WTC11 (cell line): ENCODE measurements at regions not wholly inside any gene's neighbourhood (a gene's known extent, or its start where the extent isn't known, plus 50 kb on each side); places are given as distances from the start of the nearest gene placed in this dataset.

Experiments used
- ATAC-seq: fragments of 200-7000 bp; cut with Tn5 transposase; 2 replicates; pipeline ENCODE4 v1.10.0; 2021; ENCODE audit warnings: mild to moderate bottlenecking, moderate library complexity
- CTCF ChIA-PET: fragments of 300-600 bp; sonication (Branson Sonifier 250); formaldehyde crosslinking; loops from one replicate; lab custom pipeline; 2021; ENCODE audit warnings: antibody characterized with exemption; lab: Charles Lee
- POLR2A ChIA-PET: fragments of 350-600 bp; sonication (Branson Sonifier 250); formaldehyde crosslinking; loops from one replicate; lab custom pipeline; 2021; ENCODE audit warnings: antibody characterized with exemption; lab: Charles Lee
- DNase-seq: peaks from one replicate; pipeline ENCODE4 v3.0.0; 2021; ENCODE audit warnings: low spot score
- H3K27ac Mint-ChIP-seq: 2 replicates; pipeline ENCODE4 v1.8.0; 2021; ENCODE audit warnings: mixed read lengths
- H3K27me3 Mint-ChIP-seq: 2 replicates; pipeline ENCODE4 v1.8.0; 2021; ENCODE audit warnings: low read depth, mild to moderate bottlenecking, moderate library complexity, mixed read lengths
- H3K36me3 Mint-ChIP-seq: 2 replicates; pipeline ENCODE4 v1.8.0; 2021; ENCODE audit warnings: mixed read lengths
- H3K4me1 Mint-ChIP-seq: 2 replicates; pipeline ENCODE4 v1.8.0; 2022; ENCODE audit warnings: mixed read lengths
- H3K4me3 Mint-ChIP-seq: 2 replicates; pipeline ENCODE4 v1.8.0; 2021; ENCODE audit warnings: mild to moderate bottlenecking, moderate library complexity, mixed read lengths
- H3K9me3 Mint-ChIP-seq: 2 replicates; pipeline ENCODE4 v1.8.0; 2021; ENCODE audit warnings: mixed read lengths
- EMX1 ChIP-seq: fragments of 250-450 bp; sonication (Bioruptor Pico); IDR thresholded peaks from 2 replicates; pipeline ENCODE4 v1.8.0; 2021; ENCODE audit warnings: mild to moderate bottlenecking
- FOXJ3 ChIP-seq: sonication (generic); formaldehyde crosslinking; IDR thresholded peaks from 2 replicates; pipeline ENCODE4 v1.9.0; 2021; ENCODE audit warnings: missing genetic modification reagents, mild to moderate bottlenecking, borderline replicate concordance
- FOXP1 ChIP-seq: sonication (generic); formaldehyde crosslinking; IDR thresholded peaks from 2 replicates; pipeline ENCODE4 v1.8.0; 2022; ENCODE audit warnings: missing genetic modification reagents, mild to moderate bottlenecking, moderate library complexity, borderline replicate concordance
- JAZF1 ChIP-seq: fragments of 250-450 bp; sonication (Bioruptor Pico); IDR thresholded peaks from 2 replicates; pipeline ENCODE4 v1.9.0; 2021; ENCODE audit warnings: moderate library complexity, mild to moderate bottlenecking, inconsistent platforms
- KAT7 ChIP-seq: sonication (generic); formaldehyde crosslinking; IDR thresholded peaks from 2 replicates; pipeline ENCODE4 v1.8.1; 2023; ENCODE audit warnings: missing genetic modification reagents, mild to moderate bottlenecking, borderline replicate concordance
- NFE2L1 ChIP-seq: sonication (generic); formaldehyde crosslinking; IDR thresholded peaks from 2 replicates; pipeline ENCODE4 v1.8.1; 2023; ENCODE audit warnings: missing genetic modification reagents
- TEAD1 ChIP-seq: sonication (generic); formaldehyde crosslinking; IDR thresholded peaks from 2 replicates; pipeline ENCODE4 v1.8.0; 2022; ENCODE audit warnings: mild to moderate bottlenecking, missing genetic modification reagents
- ZNF138 ChIP-seq: sonication (generic); formaldehyde crosslinking; conservative IDR thresholded peaks from 2 replicates; pipeline ENCODE4 v1.8.1; 2022; ENCODE audit warnings: mild to moderate bottlenecking, moderate library complexity, missing genetic modification reagents
- ZNF317 ChIP-seq: sonication (generic); formaldehyde crosslinking; IDR thresholded peaks from 2 replicates; pipeline ENCODE4 v1.8.1; 2023; ENCODE audit warnings: low read depth, mild to moderate bottlenecking, moderate library complexity, missing genetic modification reagents, borderline replicate concordance
- ZNF416 ChIP-seq: fragments of 250-450 bp; sonication (Bioruptor Pico); IDR thresholded peaks from 2 replicates; pipeline ENCODE4 v1.9.0; 2021; ENCODE audit warnings: mild to moderate bottlenecking, inconsistent platforms
- TF ChIP-seq, protein P1 (sequence below): sonication (generic); formaldehyde crosslinking; IDR thresholded peaks from 2 replicates; pipeline ENCODE4 v1.8.0; 2022; ENCODE audit warnings: missing genetic modification reagents
- TF ChIP-seq, protein P2 (sequence below): fragments of 250-450 bp; sonication (Bioruptor Pico); IDR thresholded peaks from 2 replicates; pipeline ENCODE4 v1.9.0; 2021; ENCODE audit warnings: moderate library complexity, mild to moderate bottlenecking, inconsistent platforms, borderline replicate concordance
- TF ChIP-seq, protein P3 (sequence below): sonication (generic); formaldehyde crosslinking; IDR thresholded peaks from 2 replicates; pipeline ENCODE4 v1.8.1; 2022; ENCODE audit warnings: mild to moderate bottlenecking, missing genetic modification reagents, moderate library complexity, borderline replicate concordance
- TF ChIP-seq, protein P4 (sequence below): sonication (generic); formaldehyde crosslinking; IDR thresholded peaks from 2 replicates; pipeline ENCODE4 v1.8.1; 2023; ENCODE audit warnings: mild to moderate bottlenecking, moderate library complexity, missing genetic modification reagents
- TF ChIP-seq, protein P5 (sequence below): sonication (generic); formaldehyde crosslinking; IDR thresholded peaks from 2 replicates; pipeline ENCODE4 v1.8.1; 2023; ENCODE audit warnings: mild to moderate bottlenecking, missing genetic modification reagents, borderline replicate concordance

DNA sequence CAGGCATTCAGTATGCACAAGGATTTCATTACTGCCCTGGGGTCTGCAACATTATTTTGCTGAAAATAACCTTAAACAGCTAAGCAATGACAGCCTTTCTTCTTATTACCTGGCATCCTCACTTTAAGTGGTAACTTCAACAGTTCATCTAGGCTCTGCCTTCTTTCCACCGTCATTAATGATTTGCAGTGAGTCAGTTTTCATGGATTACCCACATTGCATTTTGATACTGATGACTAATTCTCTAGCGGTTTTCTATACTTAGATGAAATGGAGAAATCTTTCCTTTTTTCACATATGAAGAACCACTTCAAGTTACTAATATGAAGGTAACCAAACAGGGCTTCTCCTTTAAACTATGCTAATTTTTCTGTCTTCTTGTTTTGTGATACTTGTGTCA is 226.9 kb upstream of the TMPRSS15 start:
- ChIA-PET CTCF (no interaction called here), POLR2A (no interaction called here)
- no peak overlapping the region for H3K4me3 Mint-ChIP-seq
- no peaks in the 10 kb centered on the region for H3K36me3 Mint-ChIP-seq
- ATAC-seq (no peak), DNase-seq (no peak)
- TF ChIP-seq, protein P1, sequence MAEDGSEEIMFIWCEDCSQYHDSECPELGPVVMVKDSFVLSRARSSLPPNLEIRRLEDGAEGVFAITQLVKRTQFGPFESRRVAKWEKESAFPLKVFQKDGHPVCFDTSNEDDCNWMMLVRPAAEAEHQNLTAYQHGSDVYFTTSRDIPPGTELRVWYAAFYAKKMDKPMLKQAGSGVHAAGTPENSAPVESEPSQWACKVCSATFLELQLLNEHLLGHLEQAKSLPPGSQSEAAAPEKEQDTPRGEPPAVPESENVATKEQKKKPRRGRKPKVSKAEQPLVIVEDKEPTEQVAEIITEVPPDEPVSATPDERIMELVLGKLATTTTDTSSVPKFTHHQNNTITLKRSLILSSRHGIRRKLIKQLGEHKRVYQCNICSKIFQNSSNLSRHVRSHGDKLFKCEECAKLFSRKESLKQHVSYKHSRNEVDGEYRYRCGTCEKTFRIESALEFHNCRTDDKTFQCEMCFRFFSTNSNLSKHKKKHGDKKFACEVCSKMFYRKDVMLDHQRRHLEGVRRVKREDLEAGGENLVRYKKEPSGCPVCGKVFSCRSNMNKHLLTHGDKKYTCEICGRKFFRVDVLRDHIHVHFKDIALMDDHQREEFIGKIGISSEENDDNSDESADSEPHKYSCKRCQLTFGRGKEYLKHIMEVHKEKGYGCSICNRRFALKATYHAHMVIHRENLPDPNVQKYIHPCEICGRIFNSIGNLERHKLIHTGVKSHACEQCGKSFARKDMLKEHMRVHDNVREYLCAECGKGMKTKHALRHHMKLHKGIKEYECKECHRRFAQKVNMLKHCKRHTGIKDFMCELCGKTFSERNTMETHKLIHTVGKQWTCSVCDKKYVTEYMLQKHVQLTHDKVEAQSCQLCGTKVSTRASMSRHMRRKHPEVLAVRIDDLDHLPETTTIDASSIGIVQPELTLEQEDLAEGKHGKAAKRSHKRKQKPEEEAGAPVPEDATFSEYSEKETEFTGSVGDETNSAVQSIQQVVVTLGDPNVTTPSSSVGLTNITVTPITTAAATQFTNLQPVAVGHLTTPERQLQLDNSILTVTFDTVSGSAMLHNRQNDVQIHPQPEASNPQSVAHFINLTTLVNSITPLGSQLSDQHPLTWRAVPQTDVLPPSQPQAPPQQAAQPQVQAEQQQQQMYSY (CRISPR knock-in tag) = no peak
- TF ChIP-seq, protein P2, sequence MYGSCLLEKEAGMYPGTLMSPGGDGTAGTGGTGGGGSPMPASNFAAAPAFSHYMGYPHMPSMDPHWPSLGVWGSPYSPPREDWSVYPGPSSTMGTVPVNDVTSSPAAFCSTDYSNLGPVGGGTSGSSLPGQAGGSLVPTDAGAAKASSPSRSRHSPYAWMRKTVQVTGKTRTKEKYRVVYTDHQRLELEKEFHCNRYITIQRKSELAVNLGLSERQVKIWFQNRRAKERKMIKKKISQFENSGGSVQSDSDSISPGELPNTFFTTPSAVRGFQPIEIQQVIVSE (CRISPR knock-in tag) = no peak
- TF ChIP-seq FOXP1 (CRISPR knock-in tag) = no peak
- TF ChIP-seq ZNF138 = no peak
- TF ChIP-seq FOXJ3 = no peak
- H3K9me3 Mint-ChIP-seq = no peaks in the 10 kb centered on the region
- H3K4me1 Mint-ChIP-seq = no peaks in the 10 kb centered on the region
- no peak overlapping the region for H3K27ac Mint-ChIP-seq
- no peaks in the 10 kb centered on the region for H3K27me3 Mint-ChIP-seq

DNA sequence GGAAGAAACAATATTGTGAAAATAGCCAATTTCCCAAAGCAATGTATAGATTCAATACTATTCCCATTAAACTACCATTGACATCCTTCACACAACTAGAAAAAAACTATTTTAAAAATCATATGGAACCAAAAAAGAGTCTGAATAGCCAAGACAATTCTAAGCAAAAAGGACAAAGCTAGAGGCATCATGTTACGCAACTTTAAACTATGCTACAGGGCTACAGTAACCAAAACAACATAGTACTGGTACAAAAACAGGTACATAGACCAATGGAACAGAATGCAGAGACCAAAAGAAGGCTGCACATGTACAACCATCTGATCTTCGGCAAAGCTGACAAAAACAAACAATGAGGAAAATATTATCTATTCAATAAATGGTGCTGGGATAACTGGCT is 233.3 kb upstream of the TMPRSS15 start:
- no peak for DNase-seq
- Mint-ChIP-seq H3K27me3 (no peaks in the 10 kb centered on the region), H3K36me3 (no peaks in the 10 kb centered on the region), H3K9me3 (no peaks in the 10 kb centered on the region), H3K27ac (no peak overlapping the region), H3K4me1 (no peaks in the 10 kb centered on the region), H3K4me3 (no peak overlapping the region)
- ATAC-seq = no peak
- ChIA-PET POLR2A (no interaction called here), CTCF (no interaction called here)
- TF ChIP-seq, protein P3, sequence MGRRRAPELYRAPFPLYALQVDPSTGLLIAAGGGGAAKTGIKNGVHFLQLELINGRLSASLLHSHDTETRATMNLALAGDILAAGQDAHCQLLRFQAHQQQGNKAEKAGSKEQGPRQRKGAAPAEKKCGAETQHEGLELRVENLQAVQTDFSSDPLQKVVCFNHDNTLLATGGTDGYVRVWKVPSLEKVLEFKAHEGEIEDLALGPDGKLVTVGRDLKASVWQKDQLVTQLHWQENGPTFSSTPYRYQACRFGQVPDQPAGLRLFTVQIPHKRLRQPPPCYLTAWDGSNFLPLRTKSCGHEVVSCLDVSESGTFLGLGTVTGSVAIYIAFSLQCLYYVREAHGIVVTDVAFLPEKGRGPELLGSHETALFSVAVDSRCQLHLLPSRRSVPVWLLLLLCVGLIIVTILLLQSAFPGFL = no peak
- TF ChIP-seq ZNF416 (CRISPR knock-in tag) (no peak), KAT7 (CRISPR knock-in tag) (no peak), ZNF317 (CRISPR knock-in tag) (no peak), JAZF1 (CRISPR knock-in tag) (no peak), TEAD1 (no peak), ZNF138 (no peak), NFE2L1 (CRISPR knock-in tag) (no peak), EMX1 (CRISPR knock-in tag) (no peak)
- TF ChIP-seq, protein P1 (CRISPR knock-in tag) = no peak
- TF ChIP-seq, protein P4, sequence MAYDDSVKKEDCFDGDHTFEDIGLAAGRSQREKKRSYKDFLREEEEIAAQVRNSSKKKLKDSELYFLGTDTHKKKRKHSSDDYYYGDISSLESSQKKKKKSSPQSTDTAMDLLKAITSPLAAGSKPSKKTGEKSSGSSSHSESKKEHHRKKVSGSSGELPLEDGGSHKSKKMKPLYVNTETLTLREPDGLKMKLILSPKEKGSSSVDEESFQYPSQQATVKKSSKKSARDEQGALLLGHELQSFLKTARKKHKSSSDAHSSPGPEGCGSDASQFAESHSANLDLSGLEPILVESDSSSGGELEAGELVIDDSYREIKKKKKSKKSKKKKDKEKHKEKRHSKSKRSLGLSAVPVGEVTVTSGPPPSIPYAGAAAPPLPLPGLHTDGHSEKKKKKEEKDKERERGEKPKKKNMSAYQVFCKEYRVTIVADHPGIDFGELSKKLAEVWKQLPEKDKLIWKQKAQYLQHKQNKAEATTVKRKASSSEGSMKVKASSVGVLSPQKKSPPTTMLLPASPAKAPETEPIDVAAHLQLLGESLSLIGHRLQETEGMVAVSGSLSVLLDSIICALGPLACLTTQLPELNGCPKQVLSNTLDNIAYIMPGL = no peak
- TF ChIP-seq, protein P5, sequence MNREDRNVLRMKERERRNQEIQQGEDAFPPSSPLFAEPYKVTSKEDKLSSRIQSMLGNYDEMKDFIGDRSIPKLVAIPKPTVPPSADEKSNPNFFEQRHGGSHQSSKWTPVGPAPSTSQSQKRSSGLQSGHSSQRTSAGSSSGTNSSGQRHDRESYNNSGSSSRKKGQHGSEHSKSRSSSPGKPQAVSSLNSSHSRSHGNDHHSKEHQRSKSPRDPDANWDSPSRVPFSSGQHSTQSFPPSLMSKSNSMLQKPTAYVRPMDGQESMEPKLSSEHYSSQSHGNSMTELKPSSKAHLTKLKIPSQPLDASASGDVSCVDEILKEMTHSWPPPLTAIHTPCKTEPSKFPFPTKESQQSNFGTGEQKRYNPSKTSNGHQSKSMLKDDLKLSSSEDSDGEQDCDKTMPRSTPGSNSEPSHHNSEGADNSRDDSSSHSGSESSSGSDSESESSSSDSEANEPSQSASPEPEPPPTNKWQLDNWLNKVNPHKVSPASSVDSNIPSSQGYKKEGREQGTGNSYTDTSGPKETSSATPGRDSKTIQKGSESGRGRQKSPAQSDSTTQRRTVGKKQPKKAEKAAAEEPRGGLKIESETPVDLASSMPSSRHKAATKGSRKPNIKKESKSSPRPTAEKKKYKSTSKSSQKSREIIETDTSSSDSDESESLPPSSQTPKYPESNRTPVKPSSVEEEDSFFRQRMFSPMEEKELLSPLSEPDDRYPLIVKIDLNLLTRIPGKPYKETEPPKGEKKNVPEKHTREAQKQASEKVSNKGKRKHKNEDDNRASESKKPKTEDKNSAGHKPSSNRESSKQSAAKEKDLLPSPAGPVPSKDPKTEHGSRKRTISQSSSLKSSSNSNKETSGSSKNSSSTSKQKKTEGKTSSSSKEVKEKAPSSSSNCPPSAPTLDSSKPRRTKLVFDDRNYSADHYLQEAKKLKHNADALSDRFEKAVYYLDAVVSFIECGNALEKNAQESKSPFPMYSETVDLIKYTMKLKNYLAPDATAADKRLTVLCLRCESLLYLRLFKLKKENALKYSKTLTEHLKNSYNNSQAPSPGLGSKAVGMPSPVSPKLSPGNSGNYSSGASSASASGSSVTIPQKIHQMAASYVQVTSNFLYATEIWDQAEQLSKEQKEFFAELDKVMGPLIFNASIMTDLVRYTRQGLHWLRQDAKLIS (CRISPR knock-in tag) = no peak
